ENCODE measurements at regions not wholly inside any gene's neighbourhood (a gene's known extent, or its start where the extent isn't known, plus 50 kb on each side); places are given as distances from the start of the nearest gene placed in this dataset.

DNA sequence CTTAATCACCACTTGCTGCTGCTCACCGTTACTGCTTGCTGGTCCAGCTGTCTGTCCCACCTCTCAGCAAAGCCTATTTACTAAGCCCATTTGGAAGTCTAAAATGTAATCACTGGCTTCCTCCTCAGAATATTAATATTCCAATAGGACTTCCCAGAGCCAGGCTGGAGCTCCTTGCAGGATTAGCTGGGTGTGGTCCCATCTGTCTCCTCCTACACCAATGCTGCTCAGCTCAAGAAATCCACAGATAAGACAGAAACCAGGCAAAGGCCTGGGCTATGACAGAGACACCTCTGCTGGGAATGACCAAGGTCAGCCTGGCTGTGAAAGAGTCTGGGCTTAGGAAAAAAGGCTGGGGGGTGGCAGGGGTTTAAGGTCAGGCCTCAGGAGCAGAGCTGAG is 317.8 kb downstream of the BUD13 start:
- CTCF ChIA-PET: interaction anchor here (1.0 to 2.0 kb wide), 3 partner anchors 11 to 237 kb away, joined by 4 to 15 read pairs (median 4); no protein-coding TSS in a partner anchor
- POLR2A ChIA-PET: no interaction called here
- DNase-seq (ENCODE audit: low read depth, low spot score): no peak
- no peaks in the 10 kb centered on the region for H3K9me3 ChIP-seq (ENCODE audit: control insufficient read depth, insufficient read depth, low read length)
- no peaks in the 10 kb centered on the region for H3K27me3 ChIP-seq (ENCODE audit: control insufficient read depth, insufficient read depth, low read length)
- H3K4me3 ChIP-seq (ENCODE audit: low read depth, low read length): no peak overlapping the region
- TF ChIP-seq, protein P1, sequence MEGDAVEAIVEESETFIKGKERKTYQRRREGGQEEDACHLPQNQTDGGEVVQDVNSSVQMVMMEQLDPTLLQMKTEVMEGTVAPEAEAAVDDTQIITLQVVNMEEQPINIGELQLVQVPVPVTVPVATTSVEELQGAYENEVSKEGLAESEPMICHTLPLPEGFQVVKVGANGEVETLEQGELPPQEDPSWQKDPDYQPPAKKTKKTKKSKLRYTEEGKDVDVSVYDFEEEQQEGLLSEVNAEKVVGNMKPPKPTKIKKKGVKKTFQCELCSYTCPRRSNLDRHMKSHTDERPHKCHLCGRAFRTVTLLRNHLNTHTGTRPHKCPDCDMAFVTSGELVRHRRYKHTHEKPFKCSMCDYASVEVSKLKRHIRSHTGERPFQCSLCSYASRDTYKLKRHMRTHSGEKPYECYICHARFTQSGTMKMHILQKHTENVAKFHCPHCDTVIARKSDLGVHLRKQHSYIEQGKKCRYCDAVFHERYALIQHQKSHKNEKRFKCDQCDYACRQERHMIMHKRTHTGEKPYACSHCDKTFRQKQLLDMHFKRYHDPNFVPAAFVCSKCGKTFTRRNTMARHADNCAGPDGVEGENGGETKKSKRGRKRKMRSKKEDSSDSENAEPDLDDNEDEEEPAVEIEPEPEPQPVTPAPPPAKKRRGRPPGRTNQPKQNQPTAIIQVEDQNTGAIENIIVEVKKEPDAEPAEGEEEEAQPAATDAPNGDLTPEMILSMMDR (IDR thresholded peaks at IDR 0.05; ENCODE audit: low read depth, low read length): no peak
- no peak overlapping the region for H3K27ac ChIP-seq (ENCODE audit: low read depth, low read length)

DNA sequence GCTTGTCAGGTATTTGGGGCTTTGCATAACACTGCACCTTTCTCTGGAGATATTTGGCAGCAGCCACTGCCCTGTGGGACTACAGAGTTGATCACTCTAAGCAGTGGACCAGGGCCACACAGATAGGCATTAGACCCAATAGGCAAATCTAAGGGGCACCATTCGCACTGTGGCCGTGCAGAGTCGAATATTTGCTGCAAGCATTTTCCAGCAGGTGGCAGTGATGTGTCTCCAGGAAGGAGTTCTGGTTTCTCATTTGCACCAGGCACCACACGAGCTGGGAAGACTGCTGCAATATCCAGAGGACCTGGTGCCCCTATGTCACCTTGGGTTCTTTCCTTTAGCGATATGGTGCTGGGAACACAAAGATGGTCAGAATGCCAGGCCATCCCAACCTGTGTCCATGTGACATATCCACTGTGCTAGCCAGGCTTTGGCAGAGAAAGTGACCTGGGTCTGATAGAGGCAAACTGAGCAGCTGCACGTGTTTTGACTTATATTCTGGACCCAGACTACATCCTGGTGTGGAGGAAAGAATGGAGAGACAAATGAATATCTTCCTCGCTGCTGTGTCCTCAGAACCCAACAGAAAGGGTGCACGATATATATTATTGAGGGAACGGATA is 318.7 kb downstream of the BUD13 start:
- TF ChIP-seq, protein P1 (IDR thresholded peaks at IDR 0.05; ENCODE audit: low read depth, low read length): peak; percentile 57
- ChIA-PET CTCF (interaction anchor here (1.0 to 2.0 kb wide), 3 partner anchors 12 to 238 kb away, joined by 4 to 15 read pairs (median 4); no protein-coding TSS in a partner anchor), POLR2A (no interaction called here)
- Histone ChIP-seq H3K9me3 (ENCODE audit: control insufficient read depth, insufficient read depth, low read length) (no peaks in the 10 kb centered on the region), H3K4me3 (ENCODE audit: low read depth, low read length) (no peak overlapping the region), H3K27ac (ENCODE audit: low read depth, low read length) (no peak overlapping the region), H3K27me3 (ENCODE audit: control insufficient read depth, insufficient read depth, low read length) (no peaks in the 10 kb centered on the region)
- DNase-seq (ENCODE audit: low read depth, low spot score): no peak

DNA sequence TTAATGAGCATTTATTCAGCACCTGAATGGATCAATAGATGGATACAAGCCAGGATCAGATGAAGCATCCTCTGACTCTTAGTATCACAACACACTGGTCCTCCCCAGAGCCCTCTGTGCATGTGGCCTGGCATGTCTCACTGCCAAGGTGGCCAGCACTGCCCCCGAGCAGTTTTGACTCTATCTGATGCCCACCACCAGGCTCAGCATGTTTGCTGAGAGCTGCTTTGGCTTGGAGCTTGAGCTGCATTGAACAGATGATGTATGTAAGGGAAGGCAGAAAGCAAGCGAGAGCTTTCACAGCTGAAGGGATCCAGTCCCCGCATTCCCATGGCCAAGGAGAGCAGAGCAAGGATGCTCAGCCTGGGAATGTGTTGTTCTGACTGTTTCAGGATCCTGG is 320.3 kb downstream of the BUD13 start:
- H3K9me3 ChIP-seq (ENCODE audit: control insufficient read depth, insufficient read depth, low read length): no peaks in the 10 kb centered on the region
- TF ChIP-seq, protein P1 (IDR thresholded peaks at IDR 0.05; ENCODE audit: low read depth, low read length): no peak
- DNase-seq (ENCODE audit: low read depth, low spot score): no peak
- POLR2A ChIA-PET: no interaction called here
- H3K4me3 ChIP-seq (ENCODE audit: low read depth, low read length): no peak overlapping the region
- no peaks in the 10 kb centered on the region for H3K27me3 ChIP-seq (ENCODE audit: control insufficient read depth, insufficient read depth, low read length)
- H3K27ac ChIP-seq (ENCODE audit: low read depth, low read length): no peak overlapping the region
- CTCF ChIA-PET: no interaction called here

DNA sequence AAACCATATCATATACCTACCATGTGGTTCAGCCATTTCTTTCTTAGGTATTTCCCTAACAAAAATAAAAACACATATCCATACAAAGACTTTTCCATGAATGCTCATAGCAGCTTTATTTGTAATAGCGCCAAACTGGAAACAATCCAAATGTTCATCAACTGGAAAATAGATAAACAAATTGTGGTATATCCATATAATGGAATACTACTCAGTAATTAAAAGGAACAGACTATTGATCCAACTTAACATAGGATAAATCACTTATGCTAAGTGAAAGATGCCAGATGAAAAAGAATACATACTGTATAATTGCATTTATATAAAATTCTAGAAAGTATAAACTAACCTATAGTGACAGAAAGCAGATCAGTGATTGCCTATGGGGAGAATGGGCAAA is 323.3 kb downstream of the BUD13 start:
- ChIA-PET CTCF (no interaction called here), POLR2A (no interaction called here)
- Histone ChIP-seq H3K9me3 (ENCODE audit: control insufficient read depth, insufficient read depth, low read length) (no peaks in the 10 kb centered on the region), H3K27me3 (ENCODE audit: control insufficient read depth, insufficient read depth, low read length) (no peaks in the 10 kb centered on the region), H3K27ac (ENCODE audit: low read depth, low read length) (no peak overlapping the region), H3K4me3 (ENCODE audit: low read depth, low read length) (no peak overlapping the region)
- DNase-seq (ENCODE audit: low read depth, low spot score): no peak
- TF ChIP-seq, protein P1 (IDR thresholded peaks at IDR 0.05; ENCODE audit: low read depth, low read length): no peak

DNA sequence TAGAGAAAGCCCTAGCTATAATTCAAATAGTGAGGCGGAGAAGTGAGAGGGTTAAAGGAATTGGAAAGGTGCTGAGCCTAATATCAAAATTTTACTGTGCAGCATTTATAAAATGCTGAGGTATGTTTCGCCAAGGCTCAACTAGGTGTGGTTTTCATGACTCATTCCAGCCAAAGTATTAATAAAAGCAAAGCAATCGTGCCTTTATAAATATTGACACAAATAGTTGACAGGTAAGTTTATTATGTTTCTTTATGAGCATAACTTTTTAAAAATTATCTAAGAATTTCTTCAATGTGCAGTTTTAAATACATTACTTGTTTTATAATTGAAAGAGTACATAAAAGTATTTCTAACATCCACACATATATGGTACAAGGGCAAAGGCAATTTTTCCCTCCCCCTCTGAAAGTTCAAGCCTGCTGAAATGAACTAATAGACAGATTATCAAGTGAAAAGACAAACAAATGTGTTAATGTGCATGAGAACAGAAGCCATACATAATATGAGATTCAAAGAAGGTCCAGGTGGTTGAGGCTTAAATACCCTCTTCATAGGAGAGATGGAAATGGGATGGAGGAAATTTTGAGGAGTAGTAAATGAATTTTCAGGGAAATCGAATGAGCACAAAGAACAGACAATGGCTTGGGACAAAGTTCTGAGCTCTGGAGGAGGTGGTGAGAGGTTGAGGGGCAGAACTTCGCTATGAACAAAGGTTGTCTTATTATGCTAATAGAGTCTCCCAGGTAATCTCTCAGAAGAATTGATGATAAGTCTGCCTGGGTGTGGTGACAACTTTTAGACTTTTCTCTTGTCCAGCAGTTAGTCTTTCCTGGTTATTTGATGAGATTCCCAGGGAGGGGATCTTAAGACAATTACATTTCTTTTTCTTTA is 326.5 kb downstream of the BUD13 start:
- POLR2A ChIA-PET: no interaction called here
- CTCF ChIA-PET: no interaction called here
- Histone ChIP-seq H3K27ac (ENCODE audit: low read depth, low read length) (no peak overlapping the region), H3K27me3 (ENCODE audit: control insufficient read depth, insufficient read depth, low read length) (no peaks in the 10 kb centered on the region), H3K4me3 (ENCODE audit: low read depth, low read length) (no peak overlapping the region), H3K9me3 (ENCODE audit: control insufficient read depth, insufficient read depth, low read length) (no peaks in the 10 kb centered on the region)
- TF ChIP-seq, protein P1 (IDR thresholded peaks at IDR 0.05; ENCODE audit: low read depth, low read length): no peak
- no peak for DNase-seq (ENCODE audit: low read depth, low spot score)
